Glomerular visceral epithelial cell (primary cell): ENCODE measurements at regions not wholly inside any gene's neighbourhood (a gene's known extent, or its start where the extent isn't known, plus 50 kb on each side); places are given as distances from the start of the nearest gene placed in this dataset.
"Not testable (repeated sequence)": the region's sequence is repeated elsewhere in the genome, so short reads cannot be mapped to it uniquely, and the experiment has no call there.

Experiments
- DNase-seq: peaks from one replicate; pipeline ENCODE4 v3.0.0-alpha.2; 2016; ENCODE audit errors: extremely low spot score

DNA sequence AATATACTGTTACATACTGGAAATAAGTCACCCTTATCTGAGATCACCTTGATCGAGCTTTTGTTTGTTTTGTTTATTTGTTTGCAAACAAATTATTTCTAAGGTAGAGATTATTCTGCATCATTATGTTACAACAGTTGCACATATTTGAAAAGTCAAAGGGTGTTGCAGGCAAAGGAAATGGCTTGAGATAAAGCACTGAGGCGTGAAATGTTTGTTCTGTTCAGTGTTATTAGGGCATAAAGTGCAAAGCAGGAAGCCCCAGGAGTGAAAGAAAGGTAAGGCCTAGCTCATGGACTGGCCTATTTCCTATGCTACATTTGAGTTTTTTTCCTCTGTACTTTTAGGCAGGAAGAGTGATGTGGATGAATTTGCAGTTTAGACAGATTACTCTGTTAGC lies 1815.6 kb upstream of the LRRTM1 start:
- no peak for DNase-seq

DNA sequence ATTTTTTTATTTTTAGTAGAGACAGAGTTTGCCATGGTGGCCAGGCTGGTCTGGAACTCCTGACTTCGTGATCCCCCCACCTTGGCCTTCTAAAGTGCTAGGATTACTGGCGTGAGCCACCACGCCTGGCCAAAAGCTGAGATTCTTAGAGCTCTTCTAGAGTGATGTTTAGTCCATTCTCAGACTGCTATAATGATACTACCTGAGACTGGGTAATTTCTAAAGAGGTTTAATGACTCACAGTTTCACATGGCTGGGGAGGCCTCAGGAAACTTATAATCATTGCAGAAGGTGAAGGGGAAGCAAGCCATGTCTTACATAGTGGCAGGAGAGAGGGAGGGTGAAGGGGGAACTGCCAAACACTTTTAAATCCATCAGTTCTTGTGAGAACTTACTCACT lies 1804.9 kb upstream of the LRRTM1 start:
- DNase-seq, result no peak

DNA sequence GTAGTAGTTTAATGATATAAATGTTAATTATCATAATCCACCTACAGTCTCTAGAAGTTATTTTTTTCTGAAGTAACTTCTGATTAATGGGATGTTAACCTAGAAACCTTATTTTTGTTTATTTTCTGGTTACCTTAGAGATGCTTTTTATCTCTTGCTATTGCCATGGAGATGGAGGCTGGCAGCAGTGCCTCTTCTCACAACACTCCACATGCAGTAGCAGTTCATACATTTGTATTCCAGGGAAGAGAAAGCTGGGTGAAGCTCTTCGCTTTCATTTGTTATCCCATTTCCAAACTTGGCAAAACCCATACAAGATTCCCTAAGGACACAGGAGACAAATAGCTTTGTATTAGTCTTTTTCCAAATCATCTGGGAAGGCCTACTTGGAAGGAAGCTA lies 1794.1 kb upstream of the LRRTM1 start:
- DNase-seq, result no peak

DNA sequence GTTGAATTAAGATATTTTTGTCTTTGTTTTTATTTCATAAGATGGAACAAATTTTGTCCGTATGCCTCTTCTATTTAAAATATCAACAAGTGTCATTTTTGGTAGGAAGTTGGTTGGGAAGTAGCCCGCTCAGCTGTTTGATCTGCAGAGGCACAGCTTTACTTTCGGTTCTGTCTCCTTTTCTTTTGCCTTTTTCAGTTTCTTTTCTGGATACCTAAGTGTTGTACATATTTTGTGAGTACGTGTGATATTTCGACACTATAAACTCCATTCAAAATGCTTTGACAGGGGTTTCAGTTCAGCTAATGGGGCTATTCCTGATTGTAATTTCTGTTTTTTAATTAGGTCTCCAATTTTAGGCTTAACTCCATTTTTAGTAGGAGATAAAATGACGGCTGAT lies 1785.0 kb upstream of the LRRTM1 start:
- DNase-seq, result no peak

GRCh38 chr2:82084679-82085392 lies 1780.3 kb upstream of the LRRTM1 start:
- DNase-seq, result no peak

DNA sequence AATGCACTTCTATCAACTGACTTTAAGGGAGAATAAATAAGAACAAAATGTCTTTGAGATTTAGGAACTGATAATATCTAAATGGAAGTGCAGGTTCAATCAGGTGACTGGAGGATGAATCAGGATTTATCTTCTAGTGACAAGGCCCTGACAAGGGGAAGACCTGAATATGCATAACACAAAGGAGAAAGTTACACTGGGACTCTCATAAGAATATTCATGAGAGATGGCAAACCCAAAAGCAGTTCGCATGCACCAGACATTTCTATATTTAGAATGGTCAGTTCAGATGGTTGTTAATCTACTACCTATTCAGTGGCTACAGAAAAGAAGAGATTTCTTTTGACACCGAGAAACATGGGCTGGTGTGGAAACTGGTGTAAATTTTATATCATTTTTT lies 1771.3 kb upstream of the LRRTM1 start:
- DNase-seq, result no peak

DNA sequence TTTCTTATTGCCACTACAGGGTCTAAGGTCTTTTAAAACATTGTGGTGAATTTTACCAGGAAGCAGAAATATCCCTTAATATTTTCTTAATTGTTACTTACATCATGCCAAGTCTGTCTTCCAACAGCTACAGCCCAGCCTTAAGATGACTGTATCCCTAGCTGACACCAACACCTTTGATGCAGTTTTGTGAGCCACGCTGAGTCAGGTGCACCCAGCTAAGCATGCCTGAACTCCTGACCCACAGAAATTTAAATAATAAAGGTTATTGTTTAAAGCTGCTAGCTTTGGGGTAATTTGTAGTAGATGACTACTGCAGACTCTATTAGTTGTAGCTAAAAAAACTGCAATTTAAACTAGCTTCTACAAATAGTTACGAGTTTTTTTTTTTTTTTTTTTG lies 1757.9 kb upstream of the LRRTM1 start:
- DNase-seq, result no peak

- no peak for DNase-seq
Measured at GRCh38 chr2:82055846-82056245, 1751.3 kb upstream of the LRRTM1 start.

- no peak for DNase-seq
Measured at GRCh38 chr2:82043867-82044266, 1739.3 kb upstream of the LRRTM1 start.

GRCh38 chr2:82027921-82028615 lies 1723.5 kb upstream of the LRRTM1 start:
- DNase-seq, result no peak

GRCh38 chr2:82023710-82024109 lies 1719.2 kb upstream of the LRRTM1 start:
- no peak for DNase-seq

DNA sequence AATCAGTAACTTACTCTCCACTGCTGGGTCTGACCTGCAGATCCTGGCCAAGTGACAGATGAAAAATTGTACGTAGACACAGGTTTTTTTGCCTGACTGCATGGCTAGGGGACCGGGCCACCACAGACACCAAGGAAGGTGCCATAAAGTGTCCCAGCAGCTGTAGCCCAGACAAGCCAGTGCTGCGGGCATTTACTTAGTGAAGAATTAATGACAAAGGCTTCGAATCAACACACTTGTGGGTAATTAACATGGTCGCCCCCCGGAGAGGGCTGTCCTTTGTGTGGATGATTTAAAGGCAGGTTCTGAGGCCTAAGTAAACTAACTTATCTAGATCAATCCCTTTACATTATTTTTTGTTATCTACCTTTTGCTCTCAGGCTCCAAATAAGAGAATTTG lies 1709.1 kb upstream of the LRRTM1 start:
- DNase-seq, result no peak

DNA sequence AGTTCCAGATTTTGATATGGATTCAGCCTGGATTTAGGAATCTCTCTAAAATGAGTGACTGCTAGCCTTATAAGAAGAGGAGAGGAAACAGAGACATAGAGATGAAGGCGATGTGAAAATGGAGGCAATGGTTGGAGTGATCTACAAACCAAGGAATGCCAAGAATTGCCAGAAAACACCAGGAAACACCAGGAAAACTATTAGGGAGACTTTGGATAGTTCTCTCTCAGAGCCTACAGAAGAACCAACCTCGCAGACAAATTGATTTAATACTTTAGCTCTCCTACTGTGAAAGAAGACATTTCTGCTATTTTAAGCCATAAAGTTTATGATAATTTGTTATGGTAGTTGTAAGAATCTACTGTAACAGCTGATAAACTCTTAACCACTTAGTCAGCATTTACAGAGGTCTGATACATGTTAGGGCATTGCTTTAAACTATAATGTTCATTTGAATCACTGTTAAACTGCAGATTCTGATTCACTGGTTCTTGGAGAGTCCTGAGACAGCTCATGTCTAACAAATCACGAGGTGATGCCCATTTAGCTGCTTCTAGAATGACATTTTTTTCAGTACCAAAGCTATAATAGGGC lies 1702.6 kb upstream of the LRRTM1 start:
- no peak for DNase-seq

DNA sequence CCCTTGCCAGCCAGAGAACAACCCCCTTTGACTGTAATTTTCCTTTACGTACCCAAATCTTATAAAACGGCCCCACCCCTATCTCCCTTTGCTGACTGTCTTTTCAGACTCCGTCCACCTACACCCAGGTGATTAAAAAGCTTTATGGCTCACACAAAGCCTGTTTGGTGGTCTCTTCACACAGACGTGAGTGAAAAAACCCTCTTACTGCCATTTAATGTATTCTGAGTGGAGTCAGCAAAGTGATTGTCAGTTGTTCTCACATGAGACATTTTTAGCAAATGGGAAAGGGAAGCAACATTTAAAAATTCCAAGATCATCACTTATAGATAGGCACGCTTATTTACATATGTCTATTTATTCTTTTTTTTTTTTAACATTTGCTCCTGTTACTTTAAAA lies 1701.3 kb upstream of the LRRTM1 start:
- not testable (repeated sequence) for DNase-seq

GRCh38 chr2:82001614-82002013 lies 1697.1 kb upstream of the LRRTM1 start:
- no peak for DNase-seq

- no peak for DNase-seq
Measured at GRCh38 chr2:82000606-82001005, 1696.1 kb upstream of the LRRTM1 start.

GRCh38 chr2:81996332-81996731 lies 1691.8 kb upstream of the LRRTM1 start:
- DNase-seq, result no peak

GRCh38 chr2:81991282-81991681 lies 1686.7 kb upstream of the LRRTM1 start:
- DNase-seq, result no peak

- DNase-seq, result no peak
Measured at GRCh38 chr2:81987370-81987769, 1682.8 kb upstream of the LRRTM1 start.

- DNase-seq, result no peak
Measured at GRCh38 chr2:81984969-81985637, 1680.6 kb upstream of the LRRTM1 start.

DNA sequence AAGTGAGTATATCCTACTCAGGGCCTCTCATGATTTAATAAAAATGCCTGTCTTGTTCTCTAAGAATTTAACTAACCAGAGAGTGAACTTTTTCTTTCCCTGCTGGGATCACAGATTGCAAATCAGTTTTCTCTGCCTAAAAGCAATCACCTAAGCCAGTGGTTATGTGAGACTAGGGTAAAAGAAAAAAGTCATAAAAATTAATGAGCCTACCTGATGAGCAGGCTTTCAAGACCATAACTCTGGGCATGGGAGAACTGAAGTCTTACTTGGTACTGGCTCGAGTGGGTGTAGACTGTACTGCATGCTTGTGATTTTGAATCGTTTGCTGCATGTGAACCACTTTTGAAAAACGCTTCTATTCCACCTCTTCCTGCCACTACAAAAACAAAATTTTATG lies 1677.0 kb upstream of the LRRTM1 start:
- DNase-seq, result no peak

DNA sequence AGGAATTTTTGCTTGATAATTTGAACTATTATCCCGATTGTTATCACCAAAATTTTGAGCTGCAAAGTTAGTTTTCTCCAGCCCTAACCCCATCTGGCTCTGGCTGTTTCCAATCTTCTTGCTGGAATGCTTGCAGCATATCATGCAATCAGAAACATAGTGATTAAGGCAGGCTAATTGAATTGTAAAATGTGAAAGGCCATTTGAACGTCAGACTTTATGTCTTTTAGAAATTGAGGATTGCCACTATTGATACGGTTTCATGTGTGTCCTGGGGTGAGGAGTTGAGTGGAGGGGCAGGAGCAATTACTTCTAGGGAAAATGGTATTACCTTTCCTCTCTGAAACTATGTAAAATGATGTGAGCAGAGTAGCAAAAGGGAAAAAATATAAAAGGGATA lies 1674.5 kb upstream of the LRRTM1 start:
- DNase-seq, result no peak

DNA sequence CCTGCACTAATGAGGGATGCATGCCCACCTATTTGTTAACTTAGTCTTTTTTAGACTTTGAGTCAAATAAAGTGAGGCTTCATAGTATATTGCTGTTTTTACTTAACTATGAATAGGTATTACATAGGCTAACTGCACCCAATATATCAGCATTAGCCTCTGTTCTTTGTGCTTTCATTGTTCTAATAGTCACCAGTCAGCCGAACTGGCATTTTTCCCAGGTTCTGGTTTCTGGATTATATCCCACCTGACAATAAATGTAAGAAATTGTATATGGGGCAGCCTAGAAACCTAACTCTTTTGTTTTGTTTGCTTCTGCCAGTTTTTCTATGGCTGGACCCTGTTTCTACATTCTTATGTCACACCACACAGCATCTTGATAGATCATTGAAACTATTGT lies 1672.4 kb upstream of the LRRTM1 start:
- DNase-seq, result no peak
